Superior temporal gyrus (tissue), 1 donor: ENCODE measurements at regions not wholly inside any gene's neighbourhood (a gene's known extent, or its start where the extent isn't known, plus 50 kb on each side); places are given as distances from the start of the nearest gene placed in this dataset.

Source experiments
- DNase-seq: peaks from one replicate; pipeline ENCODE4 v3.0.0-alpha.2; 2016; ENCODE audit errors: extremely low spot score

DNA sequence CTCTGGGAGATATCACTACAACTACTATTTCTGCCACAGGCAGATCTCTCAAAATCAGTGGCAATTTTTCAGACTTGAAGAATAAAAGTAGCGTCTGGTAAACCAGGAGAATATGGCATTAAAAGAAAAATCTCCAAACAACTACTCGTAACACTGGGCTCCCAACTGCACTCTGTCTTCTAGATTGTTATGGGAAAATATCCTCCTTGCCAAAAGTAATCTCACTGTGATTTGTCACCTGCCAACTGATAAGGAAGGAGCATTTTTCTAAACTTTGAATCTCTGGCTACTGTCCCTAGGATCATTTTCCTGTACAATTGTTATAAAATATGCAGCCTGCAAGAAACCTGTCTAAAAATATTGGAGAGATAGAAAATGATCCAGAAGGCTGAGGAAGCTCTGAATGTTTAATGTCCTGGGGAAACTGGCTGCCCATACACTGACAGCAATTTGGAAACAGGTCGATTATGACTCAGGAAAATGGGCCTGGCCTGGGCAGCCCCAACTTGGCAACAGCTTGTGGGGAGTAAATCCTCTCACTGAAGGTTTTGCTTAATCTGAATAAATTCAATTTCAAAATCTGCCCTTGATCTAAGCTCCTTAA, 90.5 kb upstream of the DBX1 start:
- no peak for DNase-seq

DNA sequence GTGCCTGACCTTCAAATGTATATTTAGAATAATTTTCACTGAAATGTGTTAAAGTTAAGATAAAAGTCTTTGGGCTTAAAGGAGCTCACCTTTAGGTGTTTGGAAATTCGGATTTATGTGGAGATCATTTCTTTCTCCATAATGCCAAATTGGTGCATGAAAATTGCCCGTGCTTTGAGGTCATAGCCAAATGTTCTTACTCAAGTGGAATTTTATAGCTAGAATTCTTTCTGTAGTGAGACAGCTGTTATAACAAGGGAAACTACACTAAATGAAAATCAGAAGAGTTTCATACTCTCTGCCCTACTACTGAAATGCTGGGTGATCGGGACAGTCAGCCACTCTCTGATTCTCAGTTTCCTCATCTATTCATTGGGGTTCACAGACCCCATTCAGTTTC, 89.5 kb upstream of the DBX1 start:
- DNase-seq, result no peak

- DNase-seq, result no peak
These were observed 89.1 kb upstream of the DBX1 start for GRCh38 chr11:20249378-20249777.

GRCh38 chr11:20248871-20249270, 88.6 kb upstream of the DBX1 start:
- DNase-seq, result no peak

GRCh38 chr11:20248121-20248772, 88.0 kb upstream of the DBX1 start:
- DNase-seq, result no peak

GRCh38 chr11:20247591-20248007, 87.3 kb upstream of the DBX1 start:
- DNase-seq, result no peak

DNA sequence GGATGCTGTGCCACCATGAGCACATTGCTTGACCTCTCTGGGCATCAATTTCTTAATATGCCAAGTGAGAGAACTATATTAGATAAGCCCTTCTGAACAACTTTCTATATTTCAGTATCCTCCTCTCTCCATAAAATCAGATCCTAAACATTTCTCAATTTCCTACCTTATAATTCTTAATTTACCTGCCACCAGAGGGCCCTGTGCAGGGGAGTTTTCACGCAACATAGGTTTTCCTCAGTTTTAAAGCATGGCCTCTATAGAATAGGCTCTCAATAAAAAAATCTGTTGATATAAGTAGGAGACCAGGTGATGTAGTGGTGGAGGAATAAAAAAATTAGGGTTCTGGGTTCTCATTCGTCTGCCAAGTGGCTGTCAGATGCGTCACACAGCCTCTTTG, 83.7 kb upstream of the DBX1 start:
- no peak for DNase-seq

- DNase-seq, result no peak
These were observed 78.4 kb upstream of the DBX1 start for GRCh38 chr11:20238712-20239111.

DNA sequence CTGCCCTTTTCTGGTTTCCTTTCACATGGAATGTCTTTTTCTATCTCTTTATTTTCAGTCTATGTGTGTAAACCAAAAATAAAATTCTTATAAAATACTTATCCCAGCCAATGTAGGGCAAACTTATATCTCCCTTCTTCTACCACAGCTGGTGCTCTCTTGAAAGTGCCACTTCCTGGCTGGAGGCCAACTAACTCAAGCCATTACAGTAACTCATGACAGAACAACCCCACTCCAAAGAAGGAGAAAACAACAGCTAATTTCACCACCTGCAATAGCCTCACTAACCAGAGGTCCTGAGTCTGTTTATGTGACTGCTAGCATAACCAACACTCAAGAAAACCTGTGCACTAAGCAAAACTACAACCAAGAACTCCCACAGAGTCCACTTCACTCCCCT, 74.9 kb upstream of the DBX1 start:
- no peak for DNase-seq

- DNase-seq, result no peak
These were observed 67.4 kb upstream of the DBX1 start for GRCh38 chr11:20227631-20228030.

DNA sequence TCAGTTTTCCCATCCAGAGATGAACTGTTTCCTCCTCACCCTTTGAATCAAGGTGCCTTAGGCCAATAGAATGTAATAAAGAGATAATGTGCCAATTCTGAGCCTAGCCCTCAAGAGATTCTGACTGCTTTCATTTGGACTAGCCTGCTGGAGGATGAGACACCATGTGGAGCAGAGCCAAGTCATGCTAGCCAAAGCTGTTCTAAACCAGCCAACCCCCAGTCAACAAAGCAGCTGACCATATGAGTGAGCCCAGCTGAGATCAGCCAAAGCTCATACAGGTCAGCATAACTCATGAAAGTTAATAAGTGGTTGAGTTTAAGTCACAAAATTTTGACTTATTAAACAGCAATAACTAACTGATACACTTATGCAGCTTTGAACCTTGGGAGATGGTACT, 66.7 kb upstream of the DBX1 start:
- DNase-seq, result no peak

GRCh38 chr11:20221566-20221965, 61.3 kb upstream of the DBX1 start:
- no peak for DNase-seq

- no peak for DNase-seq
These were observed 53.5 kb upstream of the DBX1 start for GRCh38 chr11:20213790-20214189.

DNA sequence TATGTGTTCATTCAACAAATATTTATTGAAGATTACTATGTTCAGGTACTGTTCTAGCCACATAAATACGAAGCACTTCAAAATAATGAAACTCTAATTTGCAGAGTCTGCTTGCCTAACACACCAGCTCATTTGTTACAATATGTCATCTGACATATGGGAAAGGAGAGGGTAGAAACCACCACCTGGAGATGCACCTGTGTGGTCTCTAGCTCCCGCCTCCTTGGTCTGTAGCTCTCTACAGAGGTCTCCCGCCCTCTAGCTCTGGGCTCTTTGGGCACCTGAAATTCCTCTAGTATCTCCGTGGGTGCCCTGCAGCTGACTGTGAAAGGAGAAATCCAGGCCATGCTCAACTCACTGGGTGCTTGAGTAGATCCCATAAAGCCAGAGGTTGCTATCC, 51.4 kb upstream of the DBX1 start:
- DNase-seq, result no peak
